Lower leg skin (tissue), 4 donors: ENCODE measurements at regions not wholly inside any gene's neighbourhood (a gene's known extent, or its start where the extent isn't known, plus 50 kb on each side); places are given as distances from the start of the nearest gene placed in this dataset.

Experiments used
- DNase-seq, 2 donors: peaks; one replicate each; pipeline ENCODE4 v3.0.0-alpha.2; 2019; ENCODE audit warnings: low spot score in 2 of 2
- H3K4me3 ChIP-seq: fragments of 200-600 bp; sonication (generic); 2 replicates; pipeline ENCODE4 v1.5.1; 2017; ENCODE audit warnings: mild to moderate bottlenecking, low read depth; ENCODE audit not compliant: poor library complexity, severe bottlenecking
- CTCF ChIP-seq, 3 donors: fragments of 450-650 bp; IDR thresholded peaks; one replicate each; pipeline ENCODE4 v1.5.1; 2016; ENCODE audit warnings: antibody characterized with exemption in 3 of 3, mild to moderate bottlenecking in 3 of 3, moderate library complexity in 2 of 3
- POLR2A ChIP-seq, 2 donors: fragments of 450-650 bp; IDR thresholded peaks; one replicate each; pipeline ENCODE4 v1.6.1; 2016 to 2017; ENCODE audit warnings: antibody characterized with exemption in 2 of 2, mild to moderate bottlenecking in 1 of 2, moderate library complexity in 1 of 2
- WGBS, 2 donors: methylation state at CpG; one replicate each; pipeline ENCODE4 v1.1.5; 2018; 5-methylcytosine and 5-hydroxymethylcytosine counted together
- intact Hi-C: fragments of 100-400 bp; cut with DNase I; formaldehyde crosslinking; loops from one replicate; pipeline ENCODE4 v1.15.0; 2023; ENCODE audit warnings: low total_unique reads

GRCh38 chr19:5251096-5252065 is 89.2 kb downstream of the PTPRS start:
- TF ChIP-seq POLR2A (IDR thresholded peaks at IDR 0.05) (no peak), CTCF (IDR thresholded peaks at IDR 0.05) (no peak)
- H3K4me3 ChIP-seq, result no peak overlapping the region
- 71 to 72% methylated on average over 27 of the region's 27 CpGs for WGBS, 2 donors

DNA sequence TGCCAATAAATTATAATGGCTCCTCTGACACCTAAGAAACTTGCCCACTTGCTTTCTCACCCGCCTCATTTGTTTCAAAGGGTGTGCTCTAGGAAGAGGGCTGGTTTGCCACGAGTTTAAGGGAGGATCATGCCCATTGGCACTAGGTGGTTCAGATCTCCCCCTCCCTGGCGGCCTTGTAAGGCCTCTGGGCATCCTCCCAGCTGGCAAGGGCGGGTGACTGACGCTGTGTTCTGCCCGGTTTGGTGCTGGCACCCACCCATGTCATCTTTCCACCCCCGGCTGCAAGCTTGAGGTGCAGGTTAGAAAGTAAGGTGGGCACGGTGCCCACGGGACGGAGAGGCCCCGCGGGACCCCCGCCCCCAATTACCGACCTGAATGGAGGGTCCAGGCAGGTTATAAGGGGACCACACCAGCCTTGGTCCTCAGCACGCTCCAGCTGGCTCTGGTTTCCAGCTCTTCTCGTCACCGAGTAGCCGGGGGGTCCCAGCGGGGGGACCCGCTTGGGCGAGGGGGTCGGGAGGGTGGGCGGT is 90.4 kb downstream of the PTPRS start:
- intact Hi-C loops, result no loop called here
- DNase-seq, result no peak
- 40 to 57% methylated on average over 20 to 23 of the region's 23 CpGs for WGBS, 2 donors
- TF ChIP-seq CTCF (IDR thresholded peaks at IDR 0.05), result no peak
- no peak for TF ChIP-seq POLR2A (IDR thresholded peaks at IDR 0.05)
- H3K4me3 ChIP-seq, result no peak overlapping the region

More at GRCh38 chr19:5251096-5252065, 89.2 kb downstream of the PTPRS start:
- intact Hi-C loops, result no loop called here
- no peak for DNase-seq

- intact Hi-C loops, result no loop called here
- TF ChIP-seq POLR2A (IDR thresholded peaks at IDR 0.05), result no peak
- TF ChIP-seq CTCF (IDR thresholded peaks at IDR 0.05), result no peak
- 93 to 95% methylated on average over 3 of the region's 3 CpGs for WGBS, 2 donors
- no peak overlapping the region for H3K4me3 ChIP-seq
- no peak for DNase-seq
These were observed 91.1 kb downstream of the PTPRS start for GRCh38 chr19:5249526-5249925.

- 83 to 89% methylated on average over 25 of the region's 25 CpGs for WGBS, 2 donors
- intact Hi-C loops, result no loop called here
- no peak overlapping the region for H3K4me3 ChIP-seq
These were observed 92.5 kb downstream of the PTPRS start for GRCh38 chr19:5247957-5248705.

More at GRCh38 chr19:5247957-5248705, 92.5 kb downstream of the PTPRS start:
- TF ChIP-seq POLR2A (IDR thresholded peaks at IDR 0.05) (no peak), CTCF (IDR thresholded peaks at IDR 0.05) (no peak)
- no peak for DNase-seq
